ENCODE measurements at regions not wholly inside any gene's neighbourhood (a gene's known extent, or its start where the extent isn't known, plus 50 kb on each side); places are given as distances from the start of the nearest gene placed in this dataset.

DNA sequence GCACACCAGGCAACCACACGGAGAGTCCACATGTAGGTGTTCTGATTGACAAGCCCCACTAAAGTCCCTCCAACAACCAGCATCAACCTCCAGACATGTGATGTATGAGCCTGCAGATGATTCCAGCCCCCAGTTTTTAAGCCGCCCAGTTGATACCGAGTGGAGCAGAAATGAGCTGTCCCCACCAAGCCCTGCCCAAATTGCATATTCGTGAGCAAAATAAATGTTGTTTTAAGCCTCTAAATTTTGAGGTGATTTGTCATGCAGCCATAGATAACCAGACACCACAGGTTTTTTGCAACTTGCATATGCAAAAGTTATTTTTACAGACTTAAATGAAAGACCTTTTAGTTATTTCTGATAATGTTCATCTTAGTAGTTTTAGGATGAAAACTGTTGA, 187.7 kb downstream of the PIK3R1 start:
- TF ChIP-seq, protein P1, sequence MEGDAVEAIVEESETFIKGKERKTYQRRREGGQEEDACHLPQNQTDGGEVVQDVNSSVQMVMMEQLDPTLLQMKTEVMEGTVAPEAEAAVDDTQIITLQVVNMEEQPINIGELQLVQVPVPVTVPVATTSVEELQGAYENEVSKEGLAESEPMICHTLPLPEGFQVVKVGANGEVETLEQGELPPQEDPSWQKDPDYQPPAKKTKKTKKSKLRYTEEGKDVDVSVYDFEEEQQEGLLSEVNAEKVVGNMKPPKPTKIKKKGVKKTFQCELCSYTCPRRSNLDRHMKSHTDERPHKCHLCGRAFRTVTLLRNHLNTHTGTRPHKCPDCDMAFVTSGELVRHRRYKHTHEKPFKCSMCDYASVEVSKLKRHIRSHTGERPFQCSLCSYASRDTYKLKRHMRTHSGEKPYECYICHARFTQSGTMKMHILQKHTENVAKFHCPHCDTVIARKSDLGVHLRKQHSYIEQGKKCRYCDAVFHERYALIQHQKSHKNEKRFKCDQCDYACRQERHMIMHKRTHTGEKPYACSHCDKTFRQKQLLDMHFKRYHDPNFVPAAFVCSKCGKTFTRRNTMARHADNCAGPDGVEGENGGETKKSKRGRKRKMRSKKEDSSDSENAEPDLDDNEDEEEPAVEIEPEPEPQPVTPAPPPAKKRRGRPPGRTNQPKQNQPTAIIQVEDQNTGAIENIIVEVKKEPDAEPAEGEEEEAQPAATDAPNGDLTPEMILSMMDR (IDR thresholded peaks at IDR 0.05; ENCODE audit: low read depth, low read length, poor library complexity, severe bottlenecking): no peak
- no peak for TF ChIP-seq EZH2phosphoT487 (IDR thresholded peaks at IDR 0.05; ENCODE audit: borderline replicate concordance, low read length)

Data from DOHH2 (cell line).